Karpas-422 (cell line): ENCODE measurements at regions not wholly inside any gene's neighbourhood (a gene's known extent, or its start where the extent isn't known, plus 50 kb on each side); places are given as distances from the start of the nearest gene placed in this dataset.

Source experiments
- DNase-seq: peaks from one replicate; pipeline ENCODE4 v3.0.0-alpha.2; 2015
- H2AFZ ChIP-seq: fragments of 200-600 bp; sonication (generic); 2 replicates; pipeline ENCODE4 v1.6.1; 2014; ENCODE audit warnings: antibody characterized with exemption, low read length, mixed read lengths
- H3K27ac ChIP-seq: fragments of 200-600 bp; sonication (generic); 2 replicates; pipeline ENCODE4 v1.5.1; 2014; ENCODE audit warnings: mild to moderate bottlenecking, low read length, moderate library complexity
- H3K27me3 ChIP-seq: fragments of 200-600 bp; sonication (generic); 2 replicates; pipeline ENCODE4 v1.6.1; 2014; ENCODE audit warnings: low read length, mixed read lengths
- H3K36me3 ChIP-seq: fragments of 200-600 bp; sonication (generic); 2 replicates; pipeline ENCODE4 v1.6.1; 2014; ENCODE audit warnings: low read length, mixed read lengths; ENCODE audit not compliant: insufficient read depth
- H3K4me1 ChIP-seq: fragments of 200-600 bp; sonication (generic); 2 replicates; pipeline ENCODE4 v1.6.1; 2014; ENCODE audit warnings: mild to moderate bottlenecking, low read length, mixed read lengths
- H3K4me2 ChIP-seq: fragments of 200-600 bp; sonication (generic); 2 replicates; pipeline ENCODE4 v1.6.1; 2014; ENCODE audit warnings: low read length, low read depth, mild to moderate bottlenecking; ENCODE audit not compliant: poor library complexity, severe bottlenecking
- H3K4me3 ChIP-seq: fragments of 200-600 bp; sonication (generic); 2 replicates; pipeline ENCODE4 v1.5.1; 2014; ENCODE audit warnings: mild to moderate bottlenecking, antibody characterized with exemption, low read length, mixed read lengths
- H3K79me2 ChIP-seq: fragments of 200-600 bp; sonication (generic); 2 replicates; pipeline ENCODE4 v1.6.1; 2014; ENCODE audit warnings: mild to moderate bottlenecking, low read length, mixed read lengths
- H3K9ac ChIP-seq: fragments of 200-600 bp; sonication (generic); 2 replicates; pipeline ENCODE4 v1.6.0; 2014; ENCODE audit warnings: low read length
- H3K9me2 ChIP-seq: fragments of 200-600 bp; sonication (generic), shearing (Covaris generic); replicated peaks from 2 replicates; pipeline ENCODE4 v1.6.0; 2014; ENCODE audit warnings: mild to moderate bottlenecking, low read length, moderate library complexity; ENCODE audit not compliant: insufficient read depth
- H3K9me3 ChIP-seq: fragments of 300-700, 200-600 bp; sonication (generic); 2 replicates; pipeline ENCODE4 v1.6.1; 2014; ENCODE audit warnings: low read length, mixed read lengths
- H4K20me1 ChIP-seq: fragments of 200-600 bp; sonication (generic); 2 replicates; pipeline ENCODE4 v1.6.1; 2014; ENCODE audit warnings: mild to moderate bottlenecking, antibody characterized with exemption, low read length, low read depth; ENCODE audit not compliant: insufficient read depth

DNA sequence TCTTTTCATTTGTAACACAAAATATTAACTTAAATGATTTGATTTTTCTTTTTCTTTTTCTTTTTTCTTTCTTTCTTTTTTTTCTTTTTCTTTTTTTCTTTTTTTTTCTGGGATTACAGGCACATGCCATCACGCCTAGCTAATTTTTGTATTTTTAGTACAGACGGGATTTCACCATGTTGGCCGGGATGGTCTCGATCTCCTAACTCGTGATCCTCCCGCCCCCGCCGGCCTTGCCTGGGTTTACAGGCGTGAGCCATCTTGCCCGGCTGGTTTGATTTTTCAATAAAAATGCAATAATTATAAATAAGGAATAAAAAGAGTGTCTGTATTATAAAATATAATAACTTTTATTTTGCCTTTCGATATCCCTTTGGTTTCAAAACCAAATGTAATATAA, 146.7 kb upstream of the RGS18 start:
- no peak overlapping the region for H3K4me2 ChIP-seq
- no peak overlapping the region for H3K9ac ChIP-seq
- H3K27ac ChIP-seq = no peak overlapping the region
- H3K4me3 ChIP-seq = no peak overlapping the region
- H3K9me2 ChIP-seq = no peaks in the 10 kb centered on the region
- no peaks in the 10 kb centered on the region for H3K27me3 ChIP-seq
- no peaks in the 10 kb centered on the region for H4K20me1 ChIP-seq
- no peaks in the 10 kb centered on the region for H3K4me1 ChIP-seq
- DNase-seq = no peak
- no peaks in the 10 kb centered on the region for H3K79me2 ChIP-seq
- H3K9me3 ChIP-seq = no peaks in the 10 kb centered on the region
- H3K36me3 ChIP-seq = no peaks in the 10 kb centered on the region
- no peak overlapping the region for H2AFZ ChIP-seq

DNA sequence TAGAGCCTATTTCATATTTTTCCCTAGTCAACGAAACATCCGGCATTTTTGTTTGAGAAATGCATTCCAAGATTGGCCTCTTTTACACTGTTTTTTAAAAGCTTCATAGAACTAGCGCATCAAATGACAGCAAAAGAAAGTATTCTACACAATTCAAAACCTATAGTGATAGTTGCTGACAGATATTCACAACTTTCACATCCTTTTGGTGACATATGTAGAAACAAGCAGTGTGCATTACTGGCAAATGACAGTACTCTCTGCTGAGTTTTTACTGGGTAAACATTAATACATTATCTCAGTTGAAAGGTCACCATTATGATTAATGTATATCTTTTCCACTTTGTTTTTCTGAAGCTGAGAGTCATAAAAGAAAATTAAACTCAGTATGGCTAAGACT, 135.4 kb upstream of the RGS18 start:
- no peaks in the 10 kb centered on the region for H3K9me2 ChIP-seq
- no peaks in the 10 kb centered on the region for H3K36me3 ChIP-seq
- H3K9me3 ChIP-seq = no peaks in the 10 kb centered on the region
- no peak overlapping the region for H3K4me2 ChIP-seq
- no peak for DNase-seq
- H3K4me3 ChIP-seq = no peak overlapping the region
- H2AFZ ChIP-seq = no peak overlapping the region
- no peak overlapping the region for H3K9ac ChIP-seq
- no peaks in the 10 kb centered on the region for H3K79me2 ChIP-seq
- H3K4me1 ChIP-seq = no peaks in the 10 kb centered on the region
- H4K20me1 ChIP-seq = no peaks in the 10 kb centered on the region
- H3K27ac ChIP-seq = no peak overlapping the region
- H3K27me3 ChIP-seq = no peaks in the 10 kb centered on the region

DNA sequence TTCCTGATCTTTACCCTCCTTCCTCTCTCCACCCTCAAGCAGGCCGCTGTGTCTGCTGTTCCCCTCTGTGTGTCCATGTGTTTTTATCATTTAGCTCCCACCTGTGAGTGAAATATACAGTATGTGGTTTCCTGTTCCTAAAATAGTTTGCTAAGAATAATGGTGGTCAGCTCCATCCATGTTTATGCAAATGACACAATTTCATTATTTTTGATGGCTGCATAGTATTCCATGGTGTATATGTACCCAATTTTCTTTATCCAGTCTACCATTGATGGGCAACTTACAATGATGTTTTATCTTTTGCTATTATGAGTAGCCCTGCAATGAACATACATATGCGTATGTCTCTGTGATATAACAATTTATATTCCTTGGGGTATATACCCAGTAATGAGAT, 133.4 kb upstream of the RGS18 start:
- H3K79me2 ChIP-seq = no peaks in the 10 kb centered on the region
- no peak overlapping the region for H3K9ac ChIP-seq
- H3K27ac ChIP-seq = no peak overlapping the region
- H4K20me1 ChIP-seq = no peaks in the 10 kb centered on the region
- H2AFZ ChIP-seq = no peak overlapping the region
- no peak for DNase-seq
- H3K27me3 ChIP-seq = no peaks in the 10 kb centered on the region
- H3K4me1 ChIP-seq = 0 out of 2 replicates have a peak, but pooled peaks cover 3% of the 10 kb centered on the region
- no peaks in the 10 kb centered on the region for H3K9me3 ChIP-seq
- H3K4me3 ChIP-seq = no peak overlapping the region
- no peaks in the 10 kb centered on the region for H3K36me3 ChIP-seq
- H3K4me2 ChIP-seq = no peak overlapping the region
- no peaks in the 10 kb centered on the region for H3K9me2 ChIP-seq

DNA sequence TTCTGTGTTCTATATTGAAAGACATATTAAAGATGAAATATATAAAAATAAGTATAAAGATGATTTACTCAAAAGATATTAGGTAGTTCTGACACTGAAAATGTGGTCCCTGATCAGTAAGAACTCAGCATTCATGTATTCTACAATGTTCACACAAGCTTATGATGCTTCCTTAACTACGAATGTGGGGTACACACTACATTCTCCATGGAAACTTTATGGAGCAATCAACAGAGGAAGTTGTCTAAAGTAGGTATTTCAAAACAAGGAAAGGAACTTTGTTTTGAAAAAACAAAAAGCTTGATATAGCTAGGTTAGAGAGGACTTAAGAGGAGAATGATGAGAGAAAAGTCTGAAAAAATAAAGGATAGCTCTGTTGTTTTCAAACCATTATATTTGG, 119.7 kb upstream of the RGS18 start:
- H3K27me3 ChIP-seq = no peaks in the 10 kb centered on the region
- no peak for DNase-seq
- H3K4me2 ChIP-seq = no peak overlapping the region
- no peak overlapping the region for H2AFZ ChIP-seq
- no peaks in the 10 kb centered on the region for H3K9me3 ChIP-seq
- no peaks in the 10 kb centered on the region for H3K4me1 ChIP-seq
- no peaks in the 10 kb centered on the region for H3K9me2 ChIP-seq
- H3K36me3 ChIP-seq = no peaks in the 10 kb centered on the region
- no peak overlapping the region for H3K27ac ChIP-seq
- no peak overlapping the region for H3K9ac ChIP-seq
- no peak overlapping the region for H3K4me3 ChIP-seq
- no peaks in the 10 kb centered on the region for H3K79me2 ChIP-seq
- no peaks in the 10 kb centered on the region for H4K20me1 ChIP-seq

DNA sequence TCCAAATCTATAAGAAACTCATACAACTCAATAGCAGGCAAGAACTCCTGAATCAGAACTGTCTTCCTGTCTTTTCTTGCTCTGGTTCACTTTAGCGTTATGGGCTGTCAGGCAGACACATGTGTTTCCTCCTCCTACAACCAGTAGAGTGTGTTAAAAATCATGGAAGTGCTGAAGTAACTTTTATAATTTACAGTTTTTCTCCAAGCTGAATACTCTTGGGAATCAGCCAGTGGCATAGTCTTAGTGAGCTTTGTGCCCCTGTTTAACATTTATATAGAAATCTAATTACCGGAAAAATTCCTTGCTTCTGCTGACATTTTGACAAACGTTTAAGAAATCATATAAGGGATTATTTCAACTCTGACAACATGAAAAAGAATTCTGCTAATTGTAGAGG, 113.1 kb upstream of the RGS18 start:
- Histone ChIP-seq H3K9me2 (no peaks in the 10 kb centered on the region), H2AFZ (no peak overlapping the region), H3K27me3 (no peaks in the 10 kb centered on the region), H3K36me3 (no peaks in the 10 kb centered on the region), H3K9me3 (no peaks in the 10 kb centered on the region), H3K4me3 (no peak overlapping the region), H3K4me1 (no peaks in the 10 kb centered on the region), H4K20me1 (no peaks in the 10 kb centered on the region), H3K27ac (no peak overlapping the region), H3K79me2 (no peaks in the 10 kb centered on the region), H3K4me2 (no peak overlapping the region), H3K9ac (no peak overlapping the region)
- no peak for DNase-seq

DNA sequence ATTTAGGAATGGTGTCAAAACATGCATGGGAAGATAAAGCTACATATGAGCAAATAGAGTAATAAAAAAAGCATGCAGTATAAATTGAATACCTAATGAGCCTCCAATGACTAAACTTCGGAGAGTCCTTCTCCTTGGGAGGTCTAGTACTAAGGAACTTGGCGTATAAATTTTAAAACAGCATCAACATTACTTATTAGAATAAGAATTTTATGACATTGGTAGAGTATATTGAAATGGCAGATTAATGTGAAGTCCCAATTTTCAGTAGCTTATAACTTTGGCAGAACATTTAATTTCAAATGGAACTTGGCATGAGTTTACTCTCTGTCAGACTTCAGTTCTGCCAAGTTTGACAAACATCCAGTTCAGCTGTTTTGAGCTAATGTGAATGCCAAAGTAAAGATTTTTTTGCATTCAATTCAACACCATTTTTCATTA, 104.7 kb upstream of the RGS18 start:
- H2AFZ ChIP-seq = no peak overlapping the region
- no peaks in the 10 kb centered on the region for H3K9me2 ChIP-seq
- no peaks in the 10 kb centered on the region for H3K4me1 ChIP-seq
- no peaks in the 10 kb centered on the region for H4K20me1 ChIP-seq
- no peak for DNase-seq
- H3K36me3 ChIP-seq = no peaks in the 10 kb centered on the region
- no peaks in the 10 kb centered on the region for H3K79me2 ChIP-seq
- no peak overlapping the region for H3K4me3 ChIP-seq
- H3K9me3 ChIP-seq = no peaks in the 10 kb centered on the region
- no peak overlapping the region for H3K9ac ChIP-seq
- no peak overlapping the region for H3K27ac ChIP-seq
- H3K4me2 ChIP-seq = no peak overlapping the region
- no peaks in the 10 kb centered on the region for H3K27me3 ChIP-seq

DNA sequence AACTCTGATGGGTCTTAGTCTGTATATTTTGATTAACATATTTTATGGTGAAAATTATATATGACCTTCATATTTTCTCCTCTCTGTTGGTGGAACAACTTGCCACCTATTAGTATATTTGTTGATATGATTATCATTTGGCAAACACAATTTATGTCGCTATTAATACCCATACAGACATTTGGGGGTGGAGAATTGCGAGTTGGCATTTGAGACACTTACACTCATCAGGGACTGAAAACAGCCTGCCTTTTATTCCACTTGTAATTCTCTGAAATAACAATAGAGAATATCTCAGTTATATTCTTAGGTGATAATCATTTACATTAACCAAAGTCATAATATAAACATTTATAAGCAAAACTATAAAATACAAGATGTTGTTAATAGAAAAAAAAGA, 100.5 kb upstream of the RGS18 start:
- no peak overlapping the region for H3K27ac ChIP-seq
- H3K27me3 ChIP-seq = no peaks in the 10 kb centered on the region

DNA sequence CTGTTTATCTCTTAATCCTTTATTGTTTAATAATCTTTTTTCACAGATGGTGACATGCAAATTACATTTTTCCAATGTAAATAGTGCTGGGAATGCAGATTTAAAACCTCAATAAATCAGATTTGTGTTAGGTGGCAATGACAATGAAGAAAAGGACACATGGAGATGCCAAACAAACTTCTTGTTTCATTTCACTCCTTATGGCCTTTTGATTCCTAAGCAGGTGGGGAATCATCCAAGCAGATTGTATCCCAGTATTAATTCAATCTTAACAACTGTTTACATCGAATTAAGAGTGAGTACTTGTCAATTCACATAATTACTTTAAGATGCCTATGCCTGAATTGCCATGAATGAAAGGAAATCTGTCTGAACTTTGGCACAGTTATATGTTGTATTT, 98.9 kb upstream of the RGS18 start:
- DNase-seq = no peak
- no peaks in the 10 kb centered on the region for H3K9me3 ChIP-seq
- H3K4me2 ChIP-seq = no peak overlapping the region
- no peaks in the 10 kb centered on the region for H3K36me3 ChIP-seq
- H3K27ac ChIP-seq = no peak overlapping the region
- no peaks in the 10 kb centered on the region for H4K20me1 ChIP-seq
- no peaks in the 10 kb centered on the region for H3K4me1 ChIP-seq
- no peaks in the 10 kb centered on the region for H3K27me3 ChIP-seq
- no peak overlapping the region for H3K9ac ChIP-seq
- H2AFZ ChIP-seq = no peak overlapping the region
- H3K4me3 ChIP-seq = no peak overlapping the region
- H3K9me2 ChIP-seq = no peaks in the 10 kb centered on the region
- H3K79me2 ChIP-seq = no peaks in the 10 kb centered on the region

More for the DNA sequence above, 100.5 kb upstream of the RGS18 start:
- Histone ChIP-seq H3K36me3 (no peaks in the 10 kb centered on the region), H2AFZ (no peak overlapping the region), H3K4me3 (no peak overlapping the region), H3K9ac (no peak overlapping the region), H3K9me3 (no peaks in the 10 kb centered on the region), H3K9me2 (no peaks in the 10 kb centered on the region), H4K20me1 (no peaks in the 10 kb centered on the region), H3K4me2 (no peak overlapping the region), H3K79me2 (no peaks in the 10 kb centered on the region), H3K4me1 (no peaks in the 10 kb centered on the region)
- no peak for DNase-seq

DNA sequence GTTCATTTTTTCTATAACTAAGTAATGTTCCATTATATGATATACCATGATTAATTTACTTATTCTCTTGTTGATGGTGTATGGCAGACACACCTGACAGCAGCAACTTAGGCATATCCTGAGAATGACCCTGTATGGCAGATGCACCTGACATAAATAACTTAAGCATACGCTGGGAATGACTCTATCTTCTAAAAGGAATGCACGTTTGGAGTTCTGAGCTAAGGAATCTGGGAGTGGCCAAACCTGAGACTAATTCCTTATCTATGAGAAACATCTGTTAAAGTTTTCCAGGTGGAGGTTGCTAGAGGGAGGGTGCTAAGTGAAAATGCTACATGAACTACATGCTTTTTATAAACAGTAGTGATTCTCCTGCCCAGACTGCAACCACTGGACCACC, 96.7 kb upstream of the RGS18 start:
- no peaks in the 10 kb centered on the region for H3K79me2 ChIP-seq
- H3K9me3 ChIP-seq = no peaks in the 10 kb centered on the region
- no peak overlapping the region for H3K4me3 ChIP-seq
- no peak overlapping the region for H2AFZ ChIP-seq
- no peak overlapping the region for H3K27ac ChIP-seq
- no peak overlapping the region for H3K4me2 ChIP-seq
- no peaks in the 10 kb centered on the region for H4K20me1 ChIP-seq
- H3K9me2 ChIP-seq = no peaks in the 10 kb centered on the region
- no peaks in the 10 kb centered on the region for H3K36me3 ChIP-seq
- no peak for DNase-seq
- H3K4me1 ChIP-seq = no peaks in the 10 kb centered on the region
- no peak overlapping the region for H3K9ac ChIP-seq
- no peaks in the 10 kb centered on the region for H3K27me3 ChIP-seq
